HepG2 (cell line): ENCODE measurements at regions not wholly inside any gene's neighbourhood (a gene's known extent, or its start where the extent isn't known, plus 50 kb on each side); places are given as distances from the start of the nearest gene placed in this dataset.

Source experiments
- ATAC-seq: fragments of 200-7000 bp; cut with Tn5 transposase; 3 replicates; pipeline ENCODE4 v1.9.1; 2020; ENCODE audit warnings: mild to moderate bottlenecking, moderate library complexity
- BruUV-seq: library from RNA; stranded (reverse); fragments of 400-500 nt; replicated peaks from 2 replicates; lab custom pipeline; 2021; lab: Mats Ljungman, UMichigan
- CTCF ChIA-PET: fragments of 300-600 bp; formaldehyde crosslinking; extraction: SDS; loops from one replicate; lab custom pipeline; 2021; ENCODE audit warnings: low total read pairs, inconsistent platforms, low intra/inter-chr PET ratio; lab: Yijun Ruan, JAX
- POLR2A ChIA-PET: fragments of 350-600 bp; sonication (Branson Sonifier 250); formaldehyde crosslinking; loops from one replicate; lab custom pipeline; 2020; ENCODE audit warnings: antibody characterized with exemption, inconsistent platforms; lab: Yijun Ruan, JAX
- DNase-seq: peaks from one replicate; pipeline ENCODE4 v3.0.0-alpha.2; 2015; ENCODE audit warnings: low spot score
- FAIRE-seq: peaks from 3 replicates; lab custom pipeline; 2011; peaks lifted over from hg19 to GRCh38; lab: Jason Lieb, UNC
- H2AFZ ChIP-seq: one replicate; pipeline ENCODE4 v1.6.1; 2011; ENCODE audit warnings: low read length, inconsistent platforms
- H3K27ac ChIP-seq: fragments of 300-600 bp; 3 replicates; pipeline ENCODE4 v1.8.0; 2011; ENCODE audit warnings: mixed run types, mild to moderate bottlenecking, mixed read lengths, low read length, inconsistent platforms; ENCODE audit not compliant: insufficient read depth; ENCODE audit errors: extremely low read length
- H3K27me3 ChIP-seq, 2 experiments: fragments of 200-600 bp in 1 of 2; 2 replicates in 1 of 2; 3 replicates in 1 of 2; pipeline versions ENCODE4 v1.6.0 to v1.8.0; 2011; ENCODE audit warnings: low read length in 2 of 2, mild to moderate bottlenecking in 2 of 2, moderate library complexity in 2 of 2, inconsistent platforms in 1 of 2; ENCODE audit not compliant: insufficient read depth in 2 of 2, control insufficient read depth in 1 of 2
- H3K36me3 ChIP-seq, 2 experiments: fragments of 200-600 bp in 1 of 2; replicated peaks in 1 of 2; 2 replicates in 1 of 2; 3 replicates in 1 of 2; pipeline versions ENCODE4 v1.5.1 to v1.8.0; 2011; ENCODE audit warnings: low read length in 2 of 2, inconsistent platforms in 1 of 2; ENCODE audit not compliant: insufficient read depth in 2 of 2, control insufficient read depth in 1 of 2
- H3K4me1 ChIP-seq: 2 replicates; pipeline ENCODE4 v1.5.1; 2012; ENCODE audit warnings: low read length, inconsistent platforms; ENCODE audit not compliant: insufficient read depth
- H3K4me2 ChIP-seq: 2 replicates; pipeline ENCODE4 v1.6.0; 2011; ENCODE audit warnings: low read depth, low read length, inconsistent platforms
- H3K4me3 ChIP-seq, 3 experiments: fragments of 200-600 bp in 1 of 3; sonication (generic), shearing (Covaris generic) in 1 of 3; replicated peaks in 1 of 3; 2 replicates each; pipeline ENCODE4 v1.5.1; 2011 to 2016; ENCODE audit warnings: low read length in 3 of 3, inconsistent platforms in 2 of 3, low read depth in 2 of 3, mild to moderate bottlenecking in 2 of 3, control low read depth in 1 of 3, mixed read lengths in 1 of 3; ENCODE audit not compliant: insufficient read depth in 1 of 3
- H3K79me2 ChIP-seq: one replicate; pipeline ENCODE4 v1.6.1; 2011; ENCODE audit warnings: low read length, inconsistent platforms; ENCODE audit not compliant: insufficient read depth
- H3K9ac ChIP-seq: 2 replicates; pipeline ENCODE4 v1.6.0; 2011; ENCODE audit warnings: mild to moderate bottlenecking, low read depth, low read length, inconsistent platforms; ENCODE audit not compliant: insufficient read depth
- H3K9me3 ChIP-seq: 2 replicates; pipeline ENCODE4 v1.5.1; 2012; ENCODE audit warnings: mild to moderate bottlenecking, low read length
- H4K20me1 ChIP-seq: 2 replicates; pipeline ENCODE4 v1.6.0; 2011; ENCODE audit warnings: inconsistent platforms, mild to moderate bottlenecking, low read length, moderate library complexity; ENCODE audit not compliant: insufficient read depth
- ADNP ChIP-seq: sonication (generic); formaldehyde crosslinking; IDR thresholded peaks from 2 replicates; pipeline ENCODE4 v1.4.0; 2020; ENCODE audit warnings: missing genetic modification reagents
- BHLHE40 ChIP-seq: IDR thresholded peaks from 2 replicates; pipeline ENCODE4 v1.6.1; 2011; ENCODE audit warnings: low read length, improper control_type of control experiment
- CBX1 ChIP-seq: IDR thresholded peaks from one replicate; pipeline ENCODE4 v1.6.1; 2016; ENCODE audit warnings: antibody characterized with exemption, low read depth
- GATA4 ChIP-seq: sonication (generic); IDR thresholded peaks from 2 replicates; pipeline ENCODE4 v1.6.1; 2016; ENCODE audit warnings: antibody characterized with exemption, low read depth, borderline replicate concordance
- HMGXB4 ChIP-seq, 2 experiments: sonication (generic) in 1 of 2; formaldehyde crosslinking in 1 of 2; IDR thresholded peaks; 2 replicates each; pipeline versions ENCODE4 v1.4.0 to v1.6.1; 2018 to 2020; ENCODE audit warnings: missing genetic modification reagents in 2 of 2, borderline replicate concordance in 1 of 2, low read depth in 1 of 2, mild to moderate bottlenecking in 1 of 2, missing biosample characterization in 1 of 2
- HNRNPL ChIP-seq: fragments of 200-400 bp; formaldehyde crosslinking; IDR thresholded peaks from 2 replicates; pipeline ENCODE4 v1.6.1; 2017; ENCODE audit warnings: mild to moderate bottlenecking, low read depth, low read length
- MED8 ChIP-seq: sonication (generic); formaldehyde crosslinking; IDR thresholded peaks from 2 replicates; pipeline ENCODE4 v1.8.1; 2023; ENCODE audit warnings: mild to moderate bottlenecking, missing genetic modification reagents; ENCODE audit not compliant: insufficient replicate concordance
- MYPOP ChIP-seq: sonication (generic); formaldehyde crosslinking; IDR thresholded peaks from 2 replicates; pipeline ENCODE4 v1.8.1; 2023; ENCODE audit warnings: mild to moderate bottlenecking, moderate library complexity, missing genetic modification reagents
- NR2F2 ChIP-seq: IDR thresholded peaks from 2 replicates; pipeline ENCODE4 v1.6.1; 2012; ENCODE audit warnings: low read depth, inconsistent platforms, borderline replicate concordance
- PITX1 ChIP-seq: sonication (generic); formaldehyde crosslinking; IDR thresholded peaks from 2 replicates; pipeline ENCODE4 v1.5.1; 2020; ENCODE audit warnings: mild to moderate bottlenecking, missing genetic modification reagents
- ZBTB7A ChIP-seq: sonication (generic); formaldehyde crosslinking; IDR thresholded peaks from 2 replicates; pipeline ENCODE4 v1.8.0; 2022; ENCODE audit warnings: mild to moderate bottlenecking, missing genetic modification reagents
- ZNF101 ChIP-seq: sonication (generic); formaldehyde crosslinking; IDR thresholded peaks from 2 replicates; pipeline ENCODE4 v1.4.0; 2020; ENCODE audit warnings: mild to moderate bottlenecking, low read depth, missing genetic modification reagents, borderline replicate concordance
- ZNF354B ChIP-seq: sonication (generic); formaldehyde crosslinking; IDR thresholded peaks from 2 replicates; pipeline ENCODE4 v1.8.0; 2022; ENCODE audit warnings: mild to moderate bottlenecking, missing genetic modification reagents
- ZNF576 ChIP-seq: sonication (generic); formaldehyde crosslinking; IDR thresholded peaks from 2 replicates; pipeline ENCODE4 v1.4.0; 2020; ENCODE audit warnings: mild to moderate bottlenecking, missing genetic modification reagents
- ZNF724P ChIP-seq: sonication (generic); formaldehyde crosslinking; IDR thresholded peaks from 2 replicates; pipeline ENCODE4 v1.8.0; 2022; ENCODE audit warnings: missing genetic modification reagents, borderline replicate concordance
- ZNF839 ChIP-seq: sonication (generic); formaldehyde crosslinking; IDR thresholded peaks from 2 replicates; pipeline ENCODE4 v1.4.0; 2020; ENCODE audit warnings: missing genetic modification reagents, mild to moderate bottlenecking, borderline replicate concordance
- whole genome bisulfite sequencing: methylation state at CpG from one replicate; pipeline ENCODE4 v1.1.6; 2017; ENCODE audit warnings: low lambda C conversion rate; 5-methylcytosine and 5-hydroxymethylcytosine counted together
- in situ Hi-C: cut with HindIII; loops from 2 replicates; pipeline ENCODE4 v1.10.0; 2017; ENCODE audit warnings: low pct_unique_long_range_greater_than_20kb; ENCODE audit not compliant: extremely low pct_ligation_motif_present
- intact Hi-C: fragments of 100-400 bp; cut with micrococcal nuclease; formaldehyde crosslinking; loops from one replicate; pipeline ENCODE4 v1.10.0; 2022; ENCODE audit not compliant: unreplicated experiment

DNA sequence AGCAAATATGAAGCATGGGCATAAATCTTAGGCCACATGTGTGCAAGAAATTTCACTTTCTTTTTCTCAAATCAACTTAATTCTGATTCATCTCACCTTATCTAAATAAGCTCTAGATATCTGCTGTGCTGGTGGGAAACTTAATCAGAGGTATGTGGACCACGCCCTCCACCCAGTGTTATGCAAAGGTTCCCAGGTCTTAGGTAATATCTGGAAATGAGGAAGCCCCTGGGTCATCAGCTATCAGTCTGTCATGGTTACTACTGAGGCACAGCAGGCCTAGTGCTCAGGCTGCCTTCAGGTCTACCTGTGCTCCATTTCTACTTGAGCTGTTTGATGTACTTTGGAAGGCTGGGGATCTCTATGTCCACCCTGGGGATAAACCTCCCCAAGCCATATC is 134.4 kb upstream of the KCNH8 start:
- no TSS peak for BruUV-seq
- no peak for DNase-seq
- no peak for FAIRE-seq

More for the DNA sequence above, 134.4 kb upstream of the KCNH8 start:
- H3K4me2 ChIP-seq = no peak overlapping the region
- TF ChIP-seq HNRNPL = no peak
- no peak for TF ChIP-seq ADNP (CRISPR knock-in tag)
- no peak for TF ChIP-seq BHLHE40
- no peak for TF ChIP-seq MED8 (CRISPR knock-in tag)
- no peak for TF ChIP-seq ZNF354B (CRISPR knock-in tag)
- no peak for TF ChIP-seq ZNF839 (CRISPR knock-in tag)
- no peak for TF ChIP-seq MYPOP (CRISPR knock-in tag)
- no peak for TF ChIP-seq ZNF101 (CRISPR knock-in tag)
- no peak for TF ChIP-seq NR2F2
- TF ChIP-seq ZNF724P (CRISPR knock-in tag) = no peak
- no peak for TF ChIP-seq ZNF576 (CRISPR knock-in tag)
- no peak for TF ChIP-seq GATA4
- no peak for TF ChIP-seq PITX1 (CRISPR knock-in tag)
- TF ChIP-seq CBX1 = no peak
- no peak for TF ChIP-seq ZBTB7A (CRISPR knock-in tag)
- no peak for TF ChIP-seq HMGXB4 (CRISPR knock-in tag; IDR thresholded peaks at IDR 0.05; ENCODE audit: borderline replicate concordance in 1 of 2, low read depth in 1 of 2)
- WGBS = 11% methylated on average over 1 of the region's 1 CpG
- no peak overlapping the region for H3K9ac ChIP-seq
- in situ Hi-C loops = no loop called here
- H3K79me2 ChIP-seq = no peaks in the 10 kb centered on the region
- H3K27me3 ChIP-seq = no peaks in the 10 kb centered on the region
- ATAC-seq = no peak
- ChIA-PET POLR2A (no interaction called here), CTCF (no interaction called here)
- H4K20me1 ChIP-seq = no peaks in the 10 kb centered on the region
- H2AFZ ChIP-seq = no peak overlapping the region
- H3K9me3 ChIP-seq = no peaks in the 10 kb centered on the region
- H3K4me3 ChIP-seq = no peak overlapping the region
- H3K36me3 ChIP-seq = no peaks in the 10 kb centered on the region
- no peak overlapping the region for H3K27ac ChIP-seq
- no peaks in the 10 kb centered on the region for H3K4me1 ChIP-seq
- intact Hi-C loops = no loop called here
